HL-60 (cell line): ENCODE measurements at regions not wholly inside any gene's neighbourhood (a gene's known extent, or its start where the extent isn't known, plus 50 kb on each side); places are given as distances from the start of the nearest gene placed in this dataset.
A peak's percentile ranks its signal among the peaks of the same experiment; 100 is the strongest.

ENCODE experiments used
- DNase-seq, 2 experiments: peaks; one replicate each; pipeline ENCODE4 v3.0.0-alpha.2; 2010 to 2020; ENCODE audit warnings: low read depth in 1 of 2, low spot score in 1 of 2
- H3K27ac ChIP-seq: fragments of 250-450 bp; sonication (Bioruptor Pico); replicated peaks from 2 replicates; pipeline ENCODE4 v1.5.1; 2020; ENCODE audit warnings: mild to moderate bottlenecking, moderate library complexity
- H3K27me3 ChIP-seq: fragments of 250-450 bp; sonication (Bioruptor Pico); 2 replicates; pipeline ENCODE4 v1.5.1; 2021; ENCODE audit warnings: mild to moderate bottlenecking, moderate library complexity; ENCODE audit not compliant: insufficient read depth, poor library complexity, severe bottlenecking
- H3K4me3 ChIP-seq: replicated peaks from 2 replicates; pipeline ENCODE4 v1.5.1; 2011; ENCODE audit warnings: mild to moderate bottlenecking, control low read depth, low read length; ENCODE audit not compliant: insufficient read depth
- GABPA ChIP-seq: IDR thresholded peaks from 2 replicates; pipeline ENCODE4 v1.6.1; 2012; ENCODE audit warnings: low read depth
- POLR2AphosphoS5 ChIP-seq: IDR thresholded peaks from 2 replicates; pipeline ENCODE4 v1.6.1; 2012; ENCODE audit warnings: low read depth
- TF ChIP-seq, protein P1 (sequence below): IDR thresholded peaks from 2 replicates; pipeline ENCODE4 v1.6.1; 2012; ENCODE audit warnings: low read depth; ENCODE audit not compliant: insufficient replicate concordance
- TF ChIP-seq, protein P2 (sequence below): IDR thresholded peaks from one replicate; pipeline ENCODE4 v1.5.1; 2011; ENCODE audit warnings: low read length, control low read depth, inconsistent platforms; ENCODE audit not compliant: insufficient read depth

DNA sequence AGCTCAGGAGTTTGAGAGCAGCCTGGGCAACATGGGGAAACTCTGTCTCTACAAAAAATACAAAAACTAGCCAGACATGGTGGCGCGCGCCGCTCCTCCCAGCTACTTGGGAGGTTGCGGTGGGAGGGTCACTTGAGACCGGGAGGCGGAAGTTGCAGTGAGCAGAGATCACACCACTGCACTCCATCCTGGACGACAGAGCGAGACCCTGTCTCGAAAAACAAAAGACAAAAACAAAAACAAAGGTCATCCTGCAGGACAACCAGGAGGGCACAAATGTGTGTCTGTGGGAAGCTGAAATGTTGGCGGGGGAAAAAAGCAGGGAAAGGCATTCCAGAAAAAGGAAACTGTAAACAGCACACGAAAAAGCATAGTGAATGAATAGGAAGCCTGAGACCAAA, 104.1 kb upstream of the HNRNPU start:
- TF ChIP-seq, protein P1, sequence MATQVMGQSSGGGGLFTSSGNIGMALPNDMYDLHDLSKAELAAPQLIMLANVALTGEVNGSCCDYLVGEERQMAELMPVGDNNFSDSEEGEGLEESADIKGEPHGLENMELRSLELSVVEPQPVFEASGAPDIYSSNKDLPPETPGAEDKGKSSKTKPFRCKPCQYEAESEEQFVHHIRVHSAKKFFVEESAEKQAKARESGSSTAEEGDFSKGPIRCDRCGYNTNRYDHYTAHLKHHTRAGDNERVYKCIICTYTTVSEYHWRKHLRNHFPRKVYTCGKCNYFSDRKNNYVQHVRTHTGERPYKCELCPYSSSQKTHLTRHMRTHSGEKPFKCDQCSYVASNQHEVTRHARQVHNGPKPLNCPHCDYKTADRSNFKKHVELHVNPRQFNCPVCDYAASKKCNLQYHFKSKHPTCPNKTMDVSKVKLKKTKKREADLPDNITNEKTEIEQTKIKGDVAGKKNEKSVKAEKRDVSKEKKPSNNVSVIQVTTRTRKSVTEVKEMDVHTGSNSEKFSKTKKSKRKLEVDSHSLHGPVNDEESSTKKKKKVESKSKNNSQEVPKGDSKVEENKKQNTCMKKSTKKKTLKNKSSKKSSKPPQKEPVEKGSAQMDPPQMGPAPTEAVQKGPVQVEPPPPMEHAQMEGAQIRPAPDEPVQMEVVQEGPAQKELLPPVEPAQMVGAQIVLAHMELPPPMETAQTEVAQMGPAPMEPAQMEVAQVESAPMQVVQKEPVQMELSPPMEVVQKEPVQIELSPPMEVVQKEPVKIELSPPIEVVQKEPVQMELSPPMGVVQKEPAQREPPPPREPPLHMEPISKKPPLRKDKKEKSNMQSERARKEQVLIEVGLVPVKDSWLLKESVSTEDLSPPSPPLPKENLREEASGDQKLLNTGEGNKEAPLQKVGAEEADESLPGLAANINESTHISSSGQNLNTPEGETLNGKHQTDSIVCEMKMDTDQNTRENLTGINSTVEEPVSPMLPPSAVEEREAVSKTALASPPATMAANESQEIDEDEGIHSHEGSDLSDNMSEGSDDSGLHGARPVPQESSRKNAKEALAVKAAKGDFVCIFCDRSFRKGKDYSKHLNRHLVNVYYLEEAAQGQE = no peak
- TF ChIP-seq GABPA (no peak), POLR2AphosphoS5 (no peak)
- TF ChIP-seq, protein P2, sequence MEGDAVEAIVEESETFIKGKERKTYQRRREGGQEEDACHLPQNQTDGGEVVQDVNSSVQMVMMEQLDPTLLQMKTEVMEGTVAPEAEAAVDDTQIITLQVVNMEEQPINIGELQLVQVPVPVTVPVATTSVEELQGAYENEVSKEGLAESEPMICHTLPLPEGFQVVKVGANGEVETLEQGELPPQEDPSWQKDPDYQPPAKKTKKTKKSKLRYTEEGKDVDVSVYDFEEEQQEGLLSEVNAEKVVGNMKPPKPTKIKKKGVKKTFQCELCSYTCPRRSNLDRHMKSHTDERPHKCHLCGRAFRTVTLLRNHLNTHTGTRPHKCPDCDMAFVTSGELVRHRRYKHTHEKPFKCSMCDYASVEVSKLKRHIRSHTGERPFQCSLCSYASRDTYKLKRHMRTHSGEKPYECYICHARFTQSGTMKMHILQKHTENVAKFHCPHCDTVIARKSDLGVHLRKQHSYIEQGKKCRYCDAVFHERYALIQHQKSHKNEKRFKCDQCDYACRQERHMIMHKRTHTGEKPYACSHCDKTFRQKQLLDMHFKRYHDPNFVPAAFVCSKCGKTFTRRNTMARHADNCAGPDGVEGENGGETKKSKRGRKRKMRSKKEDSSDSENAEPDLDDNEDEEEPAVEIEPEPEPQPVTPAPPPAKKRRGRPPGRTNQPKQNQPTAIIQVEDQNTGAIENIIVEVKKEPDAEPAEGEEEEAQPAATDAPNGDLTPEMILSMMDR = no peak
- no peak for DNase-seq
- no peaks in the 10 kb centered on the region for H3K27me3 ChIP-seq
- H3K27ac ChIP-seq = peak overlapping the region; percentile 100
- H3K4me3 ChIP-seq = no peak overlapping the region

DNA sequence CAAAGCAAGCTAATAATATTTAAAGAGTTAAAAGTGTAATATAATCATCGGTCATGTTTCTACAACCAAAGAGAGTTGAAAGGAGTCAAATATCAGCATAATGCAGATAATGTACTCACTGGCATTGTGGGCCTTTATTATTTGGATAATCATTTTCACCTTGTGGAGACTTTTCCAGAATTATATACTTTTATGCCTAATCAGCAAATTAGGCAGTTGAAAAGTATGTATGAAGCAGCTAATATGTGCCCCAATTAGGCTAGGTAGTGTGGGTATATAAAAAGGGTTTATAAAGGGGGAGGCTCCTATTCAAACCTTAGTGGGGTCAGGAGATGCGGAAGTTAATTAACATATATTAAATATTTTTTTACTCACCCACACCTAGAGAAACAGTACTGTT, 102.8 kb upstream of the HNRNPU start:
- Histone ChIP-seq H3K27me3 (no peaks in the 10 kb centered on the region), H3K27ac (no peak overlapping the region), H3K4me3 (no peak overlapping the region)
- TF ChIP-seq, protein P1 = no peak
- TF ChIP-seq, protein P2 = no peak
- no peak for TF ChIP-seq GABPA
- no peak for DNase-seq

- DNase-seq = no peak
- Histone ChIP-seq H3K4me3 (no peak overlapping the region; the same call in 1 of the 2 replicates), H3K27me3 (no peaks in the 10 kb centered on the region), H3K27ac (0 out of 2 replicates have a peak overlapping the region, but pooled peaks have one; percentile 8)
- TF ChIP-seq GABPA (no peak), POLR2AphosphoS5 (no peak)
These were observed 101.1 kb upstream of the HNRNPU start for GRCh38 chr1:244965185-244966030.

DNA sequence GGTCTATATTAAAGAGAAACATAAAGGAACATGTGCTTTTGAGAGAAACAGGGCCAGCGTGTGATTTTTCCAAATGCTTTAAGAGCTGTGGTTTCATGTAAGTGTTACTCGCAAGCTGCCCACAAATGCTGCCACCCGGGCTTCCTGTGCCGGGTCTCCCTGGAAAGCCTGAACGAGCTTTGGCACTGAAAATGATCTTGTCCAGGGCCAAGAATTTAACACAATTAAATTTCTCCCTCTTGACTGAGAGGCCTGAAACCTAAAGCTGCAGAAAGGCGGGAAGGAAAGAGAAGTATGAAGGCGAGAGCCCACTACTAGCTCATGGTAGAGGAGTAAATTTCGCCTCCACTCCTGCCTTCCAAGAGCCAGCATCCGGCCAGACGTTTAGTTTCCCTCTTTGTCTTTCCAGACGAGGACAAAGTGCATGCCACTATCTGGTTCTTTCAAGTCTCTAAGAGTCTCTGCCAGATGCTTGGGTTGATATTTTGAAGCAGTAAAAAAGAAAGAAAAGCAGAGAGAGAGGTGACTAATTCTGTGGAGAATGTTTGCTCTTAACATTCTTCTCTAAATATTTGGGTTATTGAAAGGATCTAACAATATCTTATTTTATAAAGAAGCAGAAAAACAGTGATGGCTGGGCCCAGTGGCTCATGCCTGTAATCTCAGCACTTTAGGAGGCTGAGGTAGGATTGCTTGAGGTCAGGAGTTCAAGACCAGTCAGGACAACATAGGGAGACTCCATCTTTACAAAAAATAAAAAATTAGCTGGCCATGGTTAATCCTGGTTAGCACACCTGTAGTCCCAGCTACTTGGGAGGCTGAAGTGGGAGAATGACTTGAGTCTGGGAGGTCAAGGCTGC, 100.0 kb upstream of the HNRNPU start:
- peak in 1 of 2 experiments; percentile 32 for DNase-seq
- H3K27ac ChIP-seq = peak overlapping the region; percentile 15
- no peak for TF ChIP-seq POLR2AphosphoS5
- TF ChIP-seq, protein P2 = no peak
- TF ChIP-seq, protein P1 = no peak
- no peaks in the 10 kb centered on the region for H3K27me3 ChIP-seq
- H3K4me3 ChIP-seq = no peak overlapping the region
